ENCODE measurements at regions not wholly inside any gene's neighbourhood (a gene's known extent, or its start where the extent isn't known, plus 50 kb on each side); places are given as distances from the start of the nearest gene placed in this dataset.

- TF ChIP-seq, protein P1, sequence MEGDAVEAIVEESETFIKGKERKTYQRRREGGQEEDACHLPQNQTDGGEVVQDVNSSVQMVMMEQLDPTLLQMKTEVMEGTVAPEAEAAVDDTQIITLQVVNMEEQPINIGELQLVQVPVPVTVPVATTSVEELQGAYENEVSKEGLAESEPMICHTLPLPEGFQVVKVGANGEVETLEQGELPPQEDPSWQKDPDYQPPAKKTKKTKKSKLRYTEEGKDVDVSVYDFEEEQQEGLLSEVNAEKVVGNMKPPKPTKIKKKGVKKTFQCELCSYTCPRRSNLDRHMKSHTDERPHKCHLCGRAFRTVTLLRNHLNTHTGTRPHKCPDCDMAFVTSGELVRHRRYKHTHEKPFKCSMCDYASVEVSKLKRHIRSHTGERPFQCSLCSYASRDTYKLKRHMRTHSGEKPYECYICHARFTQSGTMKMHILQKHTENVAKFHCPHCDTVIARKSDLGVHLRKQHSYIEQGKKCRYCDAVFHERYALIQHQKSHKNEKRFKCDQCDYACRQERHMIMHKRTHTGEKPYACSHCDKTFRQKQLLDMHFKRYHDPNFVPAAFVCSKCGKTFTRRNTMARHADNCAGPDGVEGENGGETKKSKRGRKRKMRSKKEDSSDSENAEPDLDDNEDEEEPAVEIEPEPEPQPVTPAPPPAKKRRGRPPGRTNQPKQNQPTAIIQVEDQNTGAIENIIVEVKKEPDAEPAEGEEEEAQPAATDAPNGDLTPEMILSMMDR (IDR thresholded peaks at IDR 0.05) = no peak
- TF ChIP-seq POLR2A (IDR thresholded peaks at IDR 0.05) = no peak
Observed at GRCh38 chr15:95138604-95139270, 907.4 kb downstream of the MCTP2 start.
